VCaP (cell line): ENCODE measurements at regions not wholly inside any gene's neighbourhood (a gene's known extent, or its start where the extent isn't known, plus 50 kb on each side); places are given as distances from the start of the nearest gene placed in this dataset.
"Not testable (repeated sequence)": the region's sequence is repeated elsewhere in the genome, so short reads cannot be mapped to it uniquely, and the experiment has no call there.

Source experiments
- H3K27ac ChIP-seq: fragments of 450-650 bp; 2 replicates; pipeline ENCODE4 v1.5.1; 2017
- TF ChIP-seq, protein P1 (sequence below): fragments of 450-650 bp; conservative IDR thresholded peaks from 2 replicates; pipeline ENCODE4 v1.5.1; 2017; ENCODE audit warnings: mild to moderate bottlenecking, moderate library complexity

DNA sequence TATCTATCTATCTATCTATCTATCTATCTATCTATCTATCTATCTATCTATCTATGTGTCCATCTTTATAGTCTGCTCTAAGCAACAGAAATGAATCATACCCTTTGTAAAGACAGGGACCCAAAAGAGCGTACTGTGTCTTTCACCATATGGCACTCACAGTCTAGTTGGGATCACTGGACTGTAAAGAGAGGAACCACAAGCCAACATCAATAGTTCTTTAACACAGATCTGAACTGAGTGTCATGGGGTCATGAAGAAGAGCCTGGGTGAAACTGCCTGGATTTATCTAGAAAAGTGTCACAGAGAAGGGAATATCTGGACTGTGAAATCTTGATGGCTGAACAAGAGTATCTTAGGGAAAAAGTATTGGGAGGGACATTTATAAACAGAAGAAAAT, 619.1 kb upstream of the SOX9 start:
- TF ChIP-seq, protein P1, sequence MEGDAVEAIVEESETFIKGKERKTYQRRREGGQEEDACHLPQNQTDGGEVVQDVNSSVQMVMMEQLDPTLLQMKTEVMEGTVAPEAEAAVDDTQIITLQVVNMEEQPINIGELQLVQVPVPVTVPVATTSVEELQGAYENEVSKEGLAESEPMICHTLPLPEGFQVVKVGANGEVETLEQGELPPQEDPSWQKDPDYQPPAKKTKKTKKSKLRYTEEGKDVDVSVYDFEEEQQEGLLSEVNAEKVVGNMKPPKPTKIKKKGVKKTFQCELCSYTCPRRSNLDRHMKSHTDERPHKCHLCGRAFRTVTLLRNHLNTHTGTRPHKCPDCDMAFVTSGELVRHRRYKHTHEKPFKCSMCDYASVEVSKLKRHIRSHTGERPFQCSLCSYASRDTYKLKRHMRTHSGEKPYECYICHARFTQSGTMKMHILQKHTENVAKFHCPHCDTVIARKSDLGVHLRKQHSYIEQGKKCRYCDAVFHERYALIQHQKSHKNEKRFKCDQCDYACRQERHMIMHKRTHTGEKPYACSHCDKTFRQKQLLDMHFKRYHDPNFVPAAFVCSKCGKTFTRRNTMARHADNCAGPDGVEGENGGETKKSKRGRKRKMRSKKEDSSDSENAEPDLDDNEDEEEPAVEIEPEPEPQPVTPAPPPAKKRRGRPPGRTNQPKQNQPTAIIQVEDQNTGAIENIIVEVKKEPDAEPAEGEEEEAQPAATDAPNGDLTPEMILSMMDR, result no peak
- no peak overlapping the region for H3K27ac ChIP-seq

DNA sequence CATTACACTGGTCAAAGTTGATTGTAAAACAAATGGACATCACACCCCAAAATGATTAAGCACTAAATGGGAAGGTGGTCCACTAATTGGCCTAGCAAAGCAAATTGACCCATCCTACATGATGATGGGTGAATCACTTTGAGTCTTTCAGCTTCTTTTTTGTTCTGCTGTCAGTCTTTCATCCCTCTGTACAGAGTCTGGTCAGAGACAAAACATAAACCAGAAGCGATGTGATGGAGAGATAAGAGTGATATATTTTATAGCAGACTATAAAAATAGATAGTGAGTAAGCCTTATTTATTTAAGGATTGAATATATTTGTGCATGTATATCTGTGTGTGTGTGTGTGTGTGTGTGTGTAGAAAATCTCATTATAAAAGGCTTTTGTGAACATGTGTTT, 618.4 kb upstream of the SOX9 start:
- TF ChIP-seq, protein P1, result no peak
- no peak overlapping the region for H3K27ac ChIP-seq

DNA sequence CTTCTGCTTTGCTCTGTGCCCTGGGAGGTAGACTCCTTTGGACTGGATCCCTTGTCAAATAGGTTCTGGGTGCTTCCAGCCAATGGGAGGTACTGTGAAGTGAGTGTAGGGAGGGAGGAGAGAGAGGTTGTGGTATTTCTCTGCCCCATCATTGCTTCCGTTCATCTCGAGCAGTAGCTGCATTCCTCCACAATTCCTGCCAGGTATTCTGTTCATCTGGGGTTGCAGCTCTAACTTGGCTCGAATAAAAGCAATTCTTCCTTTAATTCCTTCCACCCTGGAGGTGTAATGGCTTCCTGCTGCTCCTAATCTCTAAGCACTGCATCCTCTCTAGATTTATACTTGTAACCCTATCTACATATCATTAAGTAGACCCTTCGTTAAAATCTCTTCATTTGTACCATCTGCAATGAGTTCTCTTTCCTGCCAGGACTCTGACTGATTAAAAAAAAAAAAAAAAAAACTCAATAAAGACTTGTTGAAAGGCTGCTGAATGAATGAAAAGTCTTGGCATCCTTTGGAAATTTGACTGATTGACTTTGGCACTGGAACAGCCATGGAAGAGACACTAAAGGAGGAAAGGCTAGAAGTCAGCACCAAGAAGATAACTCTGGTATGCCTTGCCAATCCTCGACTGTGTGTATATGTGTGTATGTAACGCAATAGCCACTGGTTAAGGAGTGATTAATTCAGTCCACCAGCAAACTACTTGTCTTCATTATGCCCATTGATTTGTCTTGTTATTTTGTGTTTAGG, 616.9 kb upstream of the SOX9 start:
- H3K27ac ChIP-seq, result no peak overlapping the region
- TF ChIP-seq, protein P1, result no peak

DNA sequence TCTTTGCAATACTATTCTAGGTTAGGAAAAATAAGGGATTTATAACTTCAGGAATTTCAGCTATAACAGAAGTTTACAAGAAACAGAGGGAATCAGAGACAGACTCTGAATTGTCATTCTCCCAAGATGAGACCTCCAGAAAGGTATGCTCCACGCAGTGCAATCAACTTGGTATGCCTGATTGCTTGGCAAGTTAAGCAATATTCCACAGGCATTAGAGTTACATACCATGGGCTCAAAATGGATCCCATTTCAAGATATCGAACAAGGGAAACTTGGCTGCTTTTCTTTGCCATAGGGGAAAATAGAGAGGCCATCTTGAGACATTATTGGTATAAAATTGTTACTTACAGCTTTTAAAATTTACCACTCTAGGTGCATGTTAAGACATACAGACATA, 615.6 kb upstream of the SOX9 start:
- no peak overlapping the region for H3K27ac ChIP-seq
- TF ChIP-seq, protein P1, result no peak

DNA sequence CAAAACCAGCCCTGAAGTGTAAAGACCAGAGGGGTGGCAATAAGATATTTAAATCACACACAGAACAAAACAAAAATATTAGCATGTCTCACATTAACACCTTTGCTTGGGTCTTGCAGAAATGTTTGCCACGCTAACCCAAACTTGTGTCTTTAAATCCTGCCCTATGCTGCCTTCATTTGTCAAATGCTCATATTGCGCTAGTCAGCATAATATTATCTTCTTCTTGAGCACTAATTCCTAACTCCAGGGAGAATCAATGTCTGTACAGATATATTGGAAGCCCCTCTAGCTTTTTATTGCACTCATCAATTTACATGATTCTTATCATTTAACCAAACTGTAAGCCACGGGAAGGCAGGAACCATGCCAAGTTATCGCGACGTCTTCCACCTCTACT, 614.8 kb upstream of the SOX9 start:
- no peak overlapping the region for H3K27ac ChIP-seq
- TF ChIP-seq, protein P1, result no peak

DNA sequence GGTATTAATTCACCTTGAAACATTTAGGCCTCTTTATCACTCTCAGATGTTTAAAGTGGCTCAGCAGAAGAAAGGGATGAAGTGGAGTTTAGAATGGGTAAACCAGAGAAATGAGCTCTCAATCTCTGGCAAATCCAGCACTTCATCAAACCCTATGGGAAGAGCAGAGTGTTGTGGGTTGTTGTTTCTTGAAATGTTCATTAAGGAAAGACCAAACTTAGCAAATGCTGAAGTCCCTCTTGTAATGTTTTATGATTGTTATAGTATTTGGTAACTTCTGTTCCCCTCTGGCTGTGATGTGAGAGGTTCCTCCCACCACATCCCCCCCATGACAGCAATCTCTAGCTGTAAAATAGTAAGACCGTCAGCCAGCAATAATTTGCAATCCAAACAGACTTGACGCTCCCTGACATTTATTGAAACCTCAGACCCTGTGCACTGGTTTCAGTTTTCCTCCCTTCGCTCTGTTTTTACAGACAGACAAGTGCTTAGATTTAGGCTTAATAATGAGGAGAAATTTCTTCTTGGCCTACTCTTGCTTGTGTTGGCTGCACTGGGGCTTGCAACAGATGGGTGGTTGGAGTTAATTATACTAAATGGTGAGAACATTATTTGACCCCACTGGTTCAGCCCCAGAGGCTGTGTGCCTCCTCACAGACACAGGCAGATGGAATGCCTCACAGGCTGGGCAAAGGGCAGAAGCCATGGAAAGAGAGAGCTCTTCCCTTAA, 609.4 kb upstream of the SOX9 start:
- TF ChIP-seq, protein P1, result no peak
- no peak overlapping the region for H3K27ac ChIP-seq

DNA sequence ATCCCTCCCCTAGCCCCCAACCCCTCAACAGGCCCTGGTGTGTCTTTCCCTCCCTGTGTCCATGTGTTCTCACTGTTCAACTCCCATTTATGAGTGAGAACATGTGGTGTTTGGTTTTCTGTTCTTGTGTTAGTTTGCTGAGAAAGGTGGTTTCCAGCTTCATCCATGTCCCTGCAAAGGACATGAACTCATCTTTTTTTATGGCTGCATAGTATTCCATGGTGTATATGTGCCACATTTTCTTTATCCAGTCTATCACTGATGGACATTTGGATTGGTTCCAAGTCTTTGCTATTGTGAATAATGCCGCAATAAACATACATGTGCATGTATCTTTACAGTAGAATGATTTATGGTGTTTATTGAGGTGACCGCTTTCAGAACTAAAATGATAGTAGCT, 607.1 kb upstream of the SOX9 start:
- H3K27ac ChIP-seq, result not testable (repeated sequence)

DNA sequence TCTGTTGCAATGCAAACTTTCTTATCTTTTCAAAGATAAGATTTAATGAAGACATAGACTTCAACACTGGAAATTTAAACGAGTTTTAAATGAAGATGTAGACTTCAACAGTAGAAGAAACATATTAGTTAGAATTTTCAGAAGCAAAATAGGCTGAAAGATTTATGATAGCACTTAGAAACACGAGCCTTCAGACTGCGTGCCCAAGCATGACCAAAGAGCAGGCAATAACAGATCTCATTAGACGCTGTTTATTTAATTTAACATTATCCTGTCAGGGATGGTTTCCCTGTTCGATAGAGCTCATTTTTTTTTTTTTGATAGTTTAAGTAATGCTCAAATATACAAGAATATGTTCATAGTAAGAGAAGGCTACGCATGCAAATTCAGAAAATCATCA, 604.7 kb upstream of the SOX9 start:
- H3K27ac ChIP-seq, result no peak overlapping the region
- TF ChIP-seq, protein P1, result no peak
